ENCODE measurements at regions not wholly inside any gene's neighbourhood (a gene's known extent, or its start where the extent isn't known, plus 50 kb on each side); places are given as distances from the start of the nearest gene placed in this dataset.

DNA sequence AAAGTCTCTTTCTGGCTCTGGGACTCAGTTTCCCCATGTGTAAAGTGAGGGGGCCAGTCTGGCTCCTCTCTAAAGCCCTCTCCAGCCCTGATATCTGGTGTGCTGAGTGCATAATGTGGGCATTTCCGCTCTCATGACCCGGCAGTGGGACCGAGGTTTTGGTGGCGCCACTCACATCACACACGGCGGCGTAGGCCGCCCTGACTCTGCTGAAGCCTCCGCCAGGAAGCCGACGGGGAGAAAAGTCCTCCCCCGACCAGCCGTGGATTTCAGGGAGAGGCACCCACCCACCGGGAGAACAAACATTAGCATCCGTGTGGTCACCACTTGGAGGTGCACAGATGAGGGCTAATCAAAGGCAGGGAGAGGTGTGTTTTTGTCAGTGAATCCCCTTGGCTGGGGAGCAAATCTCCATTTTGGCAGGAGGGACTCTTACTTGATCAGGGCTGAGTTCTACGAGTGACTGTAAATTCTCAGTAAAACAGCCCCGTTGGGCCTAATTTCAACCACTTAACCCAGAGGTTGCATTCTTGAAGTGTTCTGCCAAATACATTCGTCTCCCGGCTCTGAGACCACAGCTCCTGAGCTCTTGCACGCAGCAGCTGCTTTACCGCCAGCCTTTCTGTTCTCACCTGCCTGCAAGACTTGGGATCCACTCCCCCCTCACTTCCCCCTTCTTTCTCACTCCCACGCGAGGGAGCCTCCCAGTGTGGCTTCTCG lies 118.2 kb downstream of the FOXD2 start:
- DNase-seq, result no peak

DNA sequence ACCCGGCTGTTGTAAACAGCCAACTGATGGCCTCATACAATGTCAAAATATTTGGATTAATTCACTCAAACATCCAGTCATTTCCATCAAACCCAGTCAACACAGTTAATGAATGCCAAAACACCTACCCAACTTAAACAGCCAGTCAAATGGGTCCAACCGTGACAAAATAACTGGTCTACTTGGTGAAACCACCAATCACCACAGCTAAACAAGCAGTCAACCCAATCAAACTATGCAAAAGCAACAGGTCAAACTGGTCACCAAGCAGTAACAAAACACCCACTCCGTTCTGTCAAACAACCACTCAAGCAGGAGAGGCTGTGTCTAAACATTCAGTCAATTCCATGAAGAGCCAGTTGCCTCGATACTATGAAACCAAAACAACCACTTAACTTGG lies 119.2 kb downstream of the FOXD2 start:
- DNase-seq, result no peak

DNA sequence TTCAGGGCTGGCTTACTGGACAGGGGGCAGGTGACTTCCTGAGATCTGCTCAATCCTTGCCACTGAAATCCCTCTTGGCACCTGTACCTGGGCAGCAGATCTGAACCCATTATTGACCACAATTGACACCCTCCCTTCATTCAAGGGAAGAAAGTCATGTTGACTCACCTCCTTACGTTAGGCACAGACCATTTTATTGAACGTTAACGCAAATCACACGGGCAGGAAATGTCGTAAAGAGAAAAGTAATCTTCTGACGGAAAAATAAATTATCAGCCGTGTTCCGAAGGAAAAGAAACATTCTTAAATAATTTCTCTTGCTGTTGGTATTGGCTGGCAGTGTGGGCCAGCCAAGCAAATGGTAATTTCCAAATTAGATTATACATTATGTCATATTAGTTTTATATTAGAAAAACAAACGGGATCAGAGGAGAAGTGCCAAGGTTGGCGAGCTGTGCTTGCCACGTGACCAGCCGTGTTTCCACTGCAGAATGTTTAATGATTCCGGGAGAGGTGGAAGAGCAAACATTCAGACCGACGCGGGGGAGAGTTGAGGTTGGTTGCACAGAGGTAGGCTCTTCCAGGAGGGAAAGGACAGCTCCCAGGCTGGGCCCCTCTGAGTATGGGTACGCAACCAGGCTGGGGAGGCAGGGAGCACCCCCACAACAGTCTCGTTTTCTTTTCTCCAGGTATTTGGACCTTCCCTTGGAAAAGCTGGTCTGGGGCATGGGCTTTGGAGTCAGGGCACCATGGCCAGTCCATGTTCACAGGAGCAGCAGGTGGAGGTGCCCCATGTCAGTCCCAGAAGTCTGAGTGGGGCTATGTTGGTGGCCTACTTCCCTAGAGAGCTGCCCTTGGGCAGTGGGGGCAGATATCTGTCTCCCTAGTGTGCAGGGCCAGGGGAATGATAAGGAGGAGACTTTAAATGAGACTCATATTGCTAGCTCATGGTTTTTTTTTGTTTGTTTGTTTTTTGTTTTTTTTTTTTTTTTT lies 121.1 kb downstream of the FOXD2 start:
- DNase-seq, result no peak

DNA sequence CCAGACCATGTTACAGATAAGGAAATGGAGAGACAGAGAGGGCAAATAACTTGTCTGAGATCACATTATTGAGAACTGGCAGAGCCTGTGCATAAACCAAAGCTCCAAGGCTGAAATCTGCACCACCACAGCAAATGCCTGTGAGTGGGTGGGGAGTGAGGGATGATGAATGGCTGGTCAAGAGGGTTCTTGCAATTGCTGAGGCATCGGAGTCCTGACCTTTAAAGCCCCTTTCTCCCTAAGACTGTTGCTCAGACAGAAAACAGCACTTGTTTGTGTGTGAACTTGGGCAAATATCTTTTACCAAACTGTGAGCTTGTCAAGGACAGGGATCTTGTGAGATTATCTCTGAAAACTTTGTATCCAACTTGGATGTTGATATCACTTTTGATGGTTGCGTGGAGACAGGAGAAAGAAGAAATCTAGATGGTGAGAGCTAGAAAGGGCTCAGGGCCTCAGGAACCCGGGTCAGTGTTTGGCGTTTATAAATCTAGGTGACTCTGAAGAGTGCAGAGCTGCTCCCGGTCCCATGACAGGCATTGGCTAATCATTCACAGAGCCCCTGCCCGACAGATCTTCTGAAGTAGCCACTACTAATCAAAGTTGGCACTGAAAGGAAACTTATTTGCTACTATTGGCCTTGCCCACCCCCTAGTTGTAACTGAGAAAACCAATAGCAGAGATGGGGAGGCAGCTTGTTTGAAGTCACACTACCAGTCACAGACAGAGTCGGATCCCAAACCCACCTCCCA lies 122.3 kb downstream of the FOXD2 start:
- DNase-seq, result no peak

DNA sequence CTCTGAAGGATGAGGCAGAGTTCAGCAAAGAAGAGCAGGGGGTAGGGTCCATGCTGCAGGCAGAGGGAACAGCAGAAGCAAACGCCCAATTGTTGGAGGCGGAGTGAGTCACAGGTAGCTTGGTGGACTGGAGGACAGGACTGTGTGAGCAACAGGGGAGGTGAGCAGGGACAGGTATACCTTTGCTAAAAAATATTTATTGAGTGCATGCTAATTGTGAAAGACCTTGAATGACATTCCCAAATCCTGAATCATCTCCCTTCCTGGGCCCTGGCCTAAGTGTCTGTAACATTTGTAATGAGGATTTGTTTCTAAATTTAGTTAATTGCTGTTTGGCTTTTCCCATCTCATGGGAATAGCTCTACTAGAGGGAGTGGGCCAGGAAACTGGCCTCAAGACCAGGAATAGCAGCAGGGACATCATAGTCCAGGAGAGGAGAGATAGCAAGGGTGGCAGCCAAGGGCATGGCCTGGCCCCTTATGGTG lies 123.7 kb downstream of the FOXD2 start:
- DNase-seq, result no peak

DNA sequence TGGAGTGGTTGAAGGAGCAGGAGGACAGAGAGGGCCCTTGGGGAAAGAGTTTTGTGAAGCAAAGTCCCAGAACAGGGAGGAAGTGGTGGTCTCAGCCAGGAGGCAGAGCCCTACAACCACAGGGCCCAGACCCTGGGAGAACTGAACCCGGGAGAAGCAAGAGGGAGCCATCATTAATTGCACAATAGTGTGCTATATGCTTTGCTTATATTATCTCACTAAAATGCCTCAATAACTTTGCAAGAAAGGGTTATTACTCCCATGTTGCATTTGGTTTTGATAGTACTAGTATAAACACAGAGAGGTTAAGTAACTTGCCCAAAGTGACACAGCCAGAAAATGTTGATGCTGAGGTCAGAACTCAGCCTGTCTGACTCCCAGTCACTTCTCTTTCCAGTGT lies 124.3 kb downstream of the FOXD2 start:
- DNase-seq, result no peak

DNA sequence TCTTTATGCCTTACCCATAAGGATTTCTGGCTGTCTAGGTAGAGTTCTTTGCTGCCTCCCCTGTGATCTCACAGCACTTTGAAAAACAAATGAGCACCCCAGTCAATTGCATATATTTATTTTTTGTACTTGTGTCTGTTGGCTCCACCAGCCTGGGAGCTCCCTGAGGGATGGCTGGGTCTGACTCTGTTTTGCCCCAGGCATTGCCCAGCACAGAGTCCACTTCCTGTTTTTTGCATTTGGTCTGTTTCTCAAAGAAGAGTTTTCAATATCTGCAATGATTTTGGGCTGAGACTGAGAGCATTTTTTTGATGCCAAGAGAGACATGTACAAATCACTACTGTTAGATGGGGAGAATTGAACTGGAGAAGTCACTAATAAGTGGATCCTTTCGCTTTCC lies 125.0 kb downstream of the FOXD2 start:
- no peak for DNase-seq

DNA sequence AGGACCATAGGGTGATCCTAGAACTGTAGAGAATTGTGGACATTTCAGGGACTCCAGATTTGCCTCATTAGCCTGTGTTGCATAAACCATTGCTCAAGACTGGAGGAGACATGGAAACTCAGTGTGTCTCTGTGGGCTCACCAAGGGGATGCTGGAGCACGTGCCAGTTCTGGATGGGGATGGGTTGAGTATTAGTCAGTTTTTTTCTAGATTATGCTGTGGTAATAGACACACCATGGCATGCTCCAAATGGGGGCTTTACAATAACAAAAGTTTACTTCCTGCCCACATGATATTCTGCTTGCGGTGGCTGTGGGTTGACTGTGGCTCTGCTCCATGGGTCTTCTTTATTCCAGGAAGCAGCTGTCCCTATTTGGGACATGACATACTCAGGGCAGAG lies 125.4 kb downstream of the FOXD2 start:
- DNase-seq, result no peak

DNA sequence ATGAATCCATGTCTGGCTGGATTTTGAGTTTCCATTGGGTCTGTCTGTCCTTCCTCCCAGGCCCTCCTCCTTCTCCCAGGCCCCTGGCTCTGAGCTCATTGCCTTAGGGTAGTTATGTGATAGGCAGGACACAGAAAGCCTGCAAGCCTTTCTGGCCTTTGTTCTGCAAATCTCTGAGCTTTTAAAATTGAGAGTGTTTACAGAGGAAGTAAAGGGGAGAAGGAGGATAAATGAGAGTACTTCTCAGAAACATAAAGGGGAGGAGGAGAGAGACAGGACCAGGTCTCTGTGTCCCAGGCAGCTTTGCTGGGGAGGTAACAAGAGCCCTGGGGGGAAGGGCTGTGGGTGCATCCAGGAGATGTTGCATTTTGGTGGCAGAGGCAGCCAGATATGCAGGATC lies 126.7 kb downstream of the FOXD2 start:
- no peak for DNase-seq

DNA sequence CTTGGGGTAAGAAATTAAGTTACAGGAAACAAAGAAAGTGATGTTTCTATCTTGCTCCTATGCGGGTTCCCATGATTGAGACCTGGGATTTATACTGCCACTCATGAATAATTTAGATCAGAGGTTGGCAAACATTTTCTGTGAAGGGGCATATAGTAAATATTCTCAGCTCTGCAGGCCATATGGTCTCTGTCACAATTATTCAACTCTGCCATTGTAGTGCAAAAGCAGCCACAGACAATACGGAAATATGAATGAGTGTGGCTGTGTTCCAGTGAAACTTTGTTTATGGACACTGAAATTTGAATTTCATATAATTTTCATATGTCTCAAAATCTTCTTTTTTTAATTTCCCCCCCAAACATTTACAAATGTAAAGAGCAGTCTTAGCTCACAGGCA lies 127.2 kb downstream of the FOXD2 start:
- DNase-seq, result no peak

DNA sequence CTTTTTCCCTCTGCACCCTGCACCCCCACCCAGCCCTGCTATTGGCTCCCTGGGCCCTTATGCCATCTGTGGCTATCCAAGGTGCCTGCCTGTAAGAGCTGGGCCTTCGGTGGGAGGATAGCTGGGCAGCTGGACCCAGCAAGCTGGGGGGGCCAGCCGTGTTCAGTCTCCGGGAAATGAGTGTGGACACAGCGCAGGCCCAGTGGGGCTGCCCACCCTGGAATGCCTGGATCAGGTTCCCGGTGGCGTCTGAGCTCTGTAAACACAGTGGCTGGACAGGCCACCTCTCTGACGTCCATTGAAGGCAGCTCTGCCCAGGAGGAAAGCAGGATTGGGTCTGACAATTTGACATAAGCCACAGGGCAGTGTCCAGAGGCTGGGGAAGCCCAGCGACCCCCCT lies 127.8 kb downstream of the FOXD2 start:
- DNase-seq, result no peak

DNA sequence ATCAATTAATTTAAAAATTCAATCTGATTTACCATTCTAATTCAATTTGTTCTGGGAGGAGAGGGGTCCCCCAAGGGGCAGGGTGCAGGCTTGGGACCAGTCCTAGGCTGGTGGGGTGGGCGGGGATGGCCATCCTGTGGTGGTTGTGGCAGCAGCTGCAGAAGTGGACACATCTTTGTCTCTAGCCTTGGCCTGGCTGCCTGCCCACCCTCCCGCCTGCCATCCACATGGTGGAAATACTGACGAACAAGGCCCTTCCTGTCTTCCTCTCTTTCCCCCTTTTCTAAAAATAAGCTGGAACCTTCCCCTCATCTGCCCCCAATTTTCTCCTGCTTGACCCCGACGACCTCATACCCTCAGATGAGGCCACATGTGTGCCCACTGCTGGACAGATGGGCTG lies 130.9 kb downstream of the FOXD2 start:
- no peak for DNase-seq

DNA sequence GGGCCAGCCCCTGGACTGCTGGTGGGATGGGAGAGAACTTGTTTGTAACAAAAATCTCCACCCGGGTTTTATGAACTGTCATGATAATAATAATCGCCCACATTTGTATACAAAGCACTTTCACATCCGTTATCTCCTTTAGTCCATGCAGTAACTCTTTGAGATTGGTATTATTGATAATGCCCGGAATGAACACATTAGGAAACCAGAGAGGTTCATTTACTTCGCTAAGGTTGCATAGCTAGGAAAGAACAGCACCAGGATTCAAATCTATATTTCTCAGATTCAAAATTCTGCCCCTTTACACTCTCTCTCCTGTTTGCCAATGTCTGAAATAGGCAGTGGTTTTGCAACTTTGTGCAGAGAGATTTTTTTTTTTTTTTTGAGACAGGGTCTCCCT lies 131.4 kb downstream of the FOXD2 start:
- no peak for DNase-seq

DNA sequence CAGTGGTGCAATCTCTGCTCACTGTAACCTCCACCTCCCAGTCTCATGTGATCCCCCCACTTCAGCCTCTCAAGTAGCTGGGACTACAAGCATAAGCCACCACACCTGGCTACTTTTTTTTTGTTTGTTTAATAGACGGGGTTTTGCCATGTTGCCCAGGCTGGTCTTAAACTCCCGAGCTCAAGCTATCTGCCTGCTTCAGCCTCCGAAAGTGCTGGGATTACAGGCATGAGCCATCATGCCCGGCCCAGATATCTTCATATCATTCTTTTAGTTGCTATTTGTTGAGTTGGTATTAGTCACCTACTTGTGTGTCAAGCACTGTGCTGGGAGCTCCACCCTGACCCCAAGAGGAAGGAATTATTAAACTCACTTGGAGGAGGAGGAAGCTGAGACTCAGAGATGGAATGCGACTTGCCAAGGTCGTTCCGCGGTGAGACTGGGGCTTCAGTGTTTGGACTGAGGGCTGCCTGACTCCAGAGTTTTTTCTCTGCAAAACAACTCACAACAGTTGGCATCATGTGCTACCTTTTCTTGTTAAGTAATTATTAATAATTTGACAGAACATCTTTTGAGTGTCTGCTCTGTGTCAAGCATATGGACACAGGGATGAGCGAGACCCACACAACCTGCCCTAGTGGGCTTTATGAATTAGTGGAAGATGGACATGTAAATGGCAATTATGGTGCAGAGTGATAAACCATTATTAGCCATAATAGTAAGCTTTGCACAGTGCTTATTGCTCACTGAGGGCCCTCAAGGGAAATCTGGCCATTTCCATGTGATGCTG lies 132.0 kb downstream of the FOXD2 start:
- no peak for DNase-seq

DNA sequence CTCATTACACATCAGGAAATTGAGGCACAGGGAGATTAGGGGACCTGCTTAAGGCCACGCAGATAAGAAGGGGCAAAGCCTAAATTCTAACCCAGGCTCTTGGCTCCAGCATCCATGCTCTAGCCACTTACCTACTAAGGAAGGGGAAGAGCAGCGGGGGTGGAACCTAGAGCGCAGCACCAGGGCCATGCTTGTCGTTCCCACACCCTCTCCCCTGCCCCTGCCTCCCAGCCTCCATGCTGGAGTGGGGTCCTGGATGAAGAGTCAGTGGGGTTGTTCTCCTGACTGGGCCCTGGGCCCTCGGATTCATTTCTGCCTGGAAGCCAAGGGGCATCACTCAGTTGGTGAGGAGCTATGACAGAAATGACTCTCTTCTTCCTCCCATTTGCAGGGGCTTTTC lies 133.3 kb downstream of the FOXD2 start:
- DNase-seq, result no peak

DNA sequence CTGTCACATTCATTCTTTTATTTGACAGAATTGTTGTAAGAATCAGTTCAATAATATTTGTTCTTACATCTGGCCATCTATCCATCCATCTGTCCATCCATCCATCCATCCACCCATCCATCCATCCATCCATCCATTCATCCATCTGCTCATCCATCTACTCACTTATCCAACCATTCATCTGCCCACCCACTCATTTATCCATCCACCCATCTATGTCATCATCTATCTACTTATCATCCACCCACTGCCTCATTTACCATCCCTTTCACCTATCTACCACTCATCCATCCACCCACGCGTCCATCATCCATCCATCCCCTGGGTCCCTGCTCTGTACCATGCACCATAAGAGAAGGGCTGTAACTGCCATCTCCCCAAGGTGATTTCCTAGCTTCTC lies 134.1 kb downstream of the FOXD2 start:
- DNase-seq, result no peak

DNA sequence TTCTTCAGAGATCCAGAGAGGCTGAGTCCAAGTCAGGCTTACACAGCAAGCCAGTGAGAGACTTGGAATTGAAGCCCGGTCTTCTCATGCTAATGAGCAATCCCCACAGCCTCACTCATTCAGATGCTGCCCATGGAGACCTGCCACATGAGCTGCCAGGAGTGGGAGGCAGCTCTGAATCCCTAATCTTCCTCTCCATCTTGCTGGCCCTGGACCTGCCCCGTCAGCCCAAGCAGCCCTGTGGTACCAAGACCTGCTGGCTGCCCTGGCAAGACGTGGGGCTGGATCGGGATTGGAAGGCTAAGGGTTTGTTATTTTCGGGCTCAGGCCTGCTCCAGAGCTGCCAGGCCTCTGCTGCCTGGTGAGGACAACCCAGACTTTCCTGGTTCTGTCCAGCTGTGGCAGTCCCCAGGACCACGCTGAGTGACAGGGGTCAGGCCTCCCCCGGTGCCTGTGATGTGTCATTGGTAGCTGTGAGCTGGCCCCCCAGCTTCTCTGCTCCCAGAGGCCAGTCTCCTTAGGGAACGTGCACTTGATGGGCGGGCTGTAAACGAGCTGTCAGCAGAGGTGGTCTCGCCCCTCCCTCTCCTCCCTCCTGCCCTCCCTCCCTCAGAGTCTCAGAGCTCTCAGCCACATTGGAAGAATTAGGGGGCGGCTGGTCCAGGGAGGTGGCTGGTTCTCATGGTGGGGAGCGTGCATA lies 135.0 kb downstream of the FOXD2 start:
- no peak for DNase-seq

DNA sequence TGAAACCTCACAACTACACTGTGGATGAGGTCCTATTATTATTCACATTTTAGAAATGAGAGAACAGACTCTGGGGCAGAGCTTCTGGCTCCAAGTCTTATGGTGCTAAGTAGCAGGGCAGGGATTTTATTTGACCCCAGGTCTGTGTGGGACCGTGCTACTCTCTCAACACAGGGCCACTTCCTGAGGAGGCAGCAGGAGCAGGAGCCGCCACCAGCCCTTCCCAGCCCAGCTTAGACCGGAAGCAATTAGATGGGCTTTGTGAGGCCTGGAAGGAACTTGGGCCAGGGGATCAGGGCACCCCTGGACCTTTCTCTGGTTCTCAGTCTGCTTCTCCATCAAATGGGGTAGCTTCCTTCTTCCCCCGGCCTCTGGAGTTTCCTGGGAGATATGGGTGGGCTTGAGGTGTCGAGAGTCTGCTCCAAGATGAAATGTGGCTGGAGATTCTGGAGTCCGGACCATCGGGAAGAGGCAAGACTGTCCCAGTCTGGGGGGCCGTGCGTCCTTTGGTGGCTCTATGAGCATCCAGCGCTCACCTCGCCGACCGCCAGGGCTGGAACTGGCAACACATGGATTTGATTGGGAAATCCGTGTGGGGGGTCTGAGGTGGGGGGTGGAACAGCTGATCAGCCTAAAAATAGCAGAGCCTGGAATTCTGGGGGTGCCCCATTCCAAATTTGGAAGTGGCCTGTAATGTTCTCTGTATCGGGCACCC lies 136.8 kb downstream of the FOXD2 start:
- DNase-seq, result no peak

DNA sequence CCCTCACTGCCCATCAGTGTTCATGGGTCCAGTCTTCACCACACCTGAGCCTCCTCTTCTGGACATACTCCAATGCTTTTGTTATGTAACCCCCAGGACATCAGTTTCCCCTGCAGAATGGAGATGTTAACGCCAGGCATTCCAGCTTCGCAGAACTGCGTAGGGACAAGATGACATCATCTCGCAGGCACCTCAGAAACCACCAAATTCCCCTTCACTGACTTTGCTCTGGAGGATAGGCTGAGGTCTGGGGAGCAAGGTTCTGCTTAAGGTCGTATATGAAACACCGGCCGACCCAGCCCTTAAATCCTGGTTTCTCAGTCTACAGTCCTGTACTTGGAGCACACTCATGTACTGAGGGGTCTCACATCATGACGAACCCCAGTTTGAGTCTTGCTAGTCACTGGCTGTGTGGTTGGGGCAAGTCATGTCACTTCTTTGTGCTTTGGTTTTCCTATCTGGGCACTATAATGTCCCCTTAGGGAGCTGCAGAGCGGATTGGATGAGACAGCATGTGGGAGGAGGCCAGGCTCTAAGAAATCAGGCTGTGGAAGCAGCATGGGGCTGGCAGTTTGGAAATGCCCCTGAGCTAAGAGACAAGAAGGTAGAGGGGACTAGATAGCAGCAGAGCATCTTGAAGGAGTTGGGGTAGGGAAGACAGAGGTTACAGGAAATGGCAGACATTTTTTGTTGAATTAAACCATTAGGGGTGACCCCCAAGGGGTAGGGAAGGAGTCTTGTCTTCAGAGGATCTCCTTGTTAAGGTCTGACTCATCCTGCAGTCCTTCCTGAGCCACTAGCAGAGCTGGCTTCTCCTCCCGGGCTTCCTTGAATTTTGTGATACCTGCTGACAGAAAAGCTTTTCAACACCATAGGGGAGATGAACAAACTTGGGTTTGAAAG lies 138.3 kb downstream of the FOXD2 start:
- no peak for DNase-seq

DNA sequence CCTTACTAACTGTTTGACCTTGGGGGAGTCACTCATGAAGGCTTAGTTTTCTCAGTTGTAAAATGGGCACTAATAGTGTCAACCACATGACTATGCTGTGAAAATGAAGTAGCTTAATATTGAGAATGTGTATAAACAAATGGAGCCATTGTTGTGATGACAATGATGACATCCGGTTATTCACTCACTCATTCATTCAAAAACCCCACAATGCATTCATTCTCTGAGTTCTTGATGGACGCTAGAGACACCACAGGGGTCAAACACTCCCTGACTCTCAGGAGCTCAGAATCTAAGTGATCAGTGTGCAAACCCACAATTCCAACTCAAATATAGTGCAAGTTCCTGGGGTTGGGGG lies 138.9 kb downstream of the FOXD2 start:
- no peak for DNase-seq
